ENCODE measurements at regions not wholly inside any gene's neighbourhood (a gene's known extent, or its start where the extent isn't known, plus 50 kb on each side); places are given as distances from the start of the nearest gene placed in this dataset.

DNA sequence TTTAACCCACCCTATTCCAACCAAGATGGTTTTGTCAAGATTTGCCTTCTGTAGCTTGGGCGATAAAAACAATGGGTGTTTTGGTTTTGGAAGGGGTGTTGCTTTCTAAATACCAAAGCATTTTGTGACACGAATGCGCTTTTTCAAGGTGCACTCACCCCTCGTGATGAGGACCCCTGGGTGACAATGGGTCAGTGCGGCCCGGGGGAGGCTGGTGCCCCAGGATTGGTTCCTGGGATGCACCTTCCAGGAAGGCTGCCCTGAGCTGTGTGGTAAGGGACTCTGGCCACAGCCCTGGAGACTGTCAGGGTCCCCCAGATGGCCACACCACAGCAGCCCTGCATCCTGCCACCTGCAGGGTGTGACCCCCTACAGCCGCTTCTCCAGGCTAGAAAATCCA is 180.6 kb upstream of the MYL2 start:
- TF ChIP-seq, protein P1, sequence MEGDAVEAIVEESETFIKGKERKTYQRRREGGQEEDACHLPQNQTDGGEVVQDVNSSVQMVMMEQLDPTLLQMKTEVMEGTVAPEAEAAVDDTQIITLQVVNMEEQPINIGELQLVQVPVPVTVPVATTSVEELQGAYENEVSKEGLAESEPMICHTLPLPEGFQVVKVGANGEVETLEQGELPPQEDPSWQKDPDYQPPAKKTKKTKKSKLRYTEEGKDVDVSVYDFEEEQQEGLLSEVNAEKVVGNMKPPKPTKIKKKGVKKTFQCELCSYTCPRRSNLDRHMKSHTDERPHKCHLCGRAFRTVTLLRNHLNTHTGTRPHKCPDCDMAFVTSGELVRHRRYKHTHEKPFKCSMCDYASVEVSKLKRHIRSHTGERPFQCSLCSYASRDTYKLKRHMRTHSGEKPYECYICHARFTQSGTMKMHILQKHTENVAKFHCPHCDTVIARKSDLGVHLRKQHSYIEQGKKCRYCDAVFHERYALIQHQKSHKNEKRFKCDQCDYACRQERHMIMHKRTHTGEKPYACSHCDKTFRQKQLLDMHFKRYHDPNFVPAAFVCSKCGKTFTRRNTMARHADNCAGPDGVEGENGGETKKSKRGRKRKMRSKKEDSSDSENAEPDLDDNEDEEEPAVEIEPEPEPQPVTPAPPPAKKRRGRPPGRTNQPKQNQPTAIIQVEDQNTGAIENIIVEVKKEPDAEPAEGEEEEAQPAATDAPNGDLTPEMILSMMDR (IDR thresholded peaks at IDR 0.05; ENCODE audit: poor library complexity): no peak
- no peak for TF ChIP-seq EZH2phosphoT487 (IDR thresholded peaks at IDR 0.05; ENCODE audit: low read depth, severe bottlenecking, unreplicated experiment)
- TF ChIP-seq EZH2 (IDR thresholded peaks at IDR 0.05; ENCODE audit: borderline replicate concordance): no peak

Measured in hepatocyte (in vitro differentiated cells).